ENCODE measurements at regions not wholly inside any gene's neighbourhood (a gene's known extent, or its start where the extent isn't known, plus 50 kb on each side); places are given as distances from the start of the nearest gene placed in this dataset.

- DNase-seq = no peak
- intact Hi-C loops (cut with DNase I; ENCODE audit: low total_unique reads) = no loop called here
- no peak for TF ChIP-seq CTCF (IDR thresholded peaks at IDR 0.05)
- Histone ChIP-seq H3K4me1 (peaks cover 0 to 8% (median 2%) of the 10 kb centered on the region in 4 donors), H3K27ac (no peak overlapping the region), H3K36me3 (no peaks in the 10 kb centered on the region), H3K27me3 (no peaks in the 10 kb centered on the region), H3K4me3 (no peak overlapping the region), H3K9me3 (no peaks in the 10 kb centered on the region)
These were observed 273.9 kb downstream of the NPR3 start for GRCh38 chr5:32984851-32985610.

GRCh38 chr5:32989815-32990214, 278.7 kb downstream of the NPR3 start:
- no peak for DNase-seq
- H3K27me3 ChIP-seq = no peaks in the 10 kb centered on the region
- H3K9me3 ChIP-seq = no peaks in the 10 kb centered on the region
- H3K36me3 ChIP-seq = no peaks in the 10 kb centered on the region
- H3K4me3 ChIP-seq = no peak overlapping the region
- intact Hi-C loops (cut with DNase I; ENCODE audit: low total_unique reads) = no loop called here
- no peak overlapping the region for H3K27ac ChIP-seq
- peaks cover 0 to 6% (median 2%) of the 10 kb centered on the region in 4 donors for H3K4me1 ChIP-seq
- no peak for TF ChIP-seq CTCF (IDR thresholded peaks at IDR 0.05)

- Histone ChIP-seq H3K27me3 (no peaks in the 10 kb centered on the region), H3K4me1 (no peaks in the 10 kb centered on the region), H3K36me3 (no peaks in the 10 kb centered on the region), H3K9me3 (no peaks in the 10 kb centered on the region), H3K4me3 (no peak overlapping the region), H3K27ac (no peak overlapping the region)
- intact Hi-C loops (cut with DNase I; ENCODE audit: low total_unique reads) = no loop called here
- TF ChIP-seq CTCF (IDR thresholded peaks at IDR 0.05) = no peak
- no peak for DNase-seq
These were observed 279.7 kb downstream of the NPR3 start for GRCh38 chr5:32990593-32991420.

GRCh38 chr5:32991421-32991815, 280.3 kb downstream of the NPR3 start:
- Histone ChIP-seq H3K36me3 (no peaks in the 10 kb centered on the region), H3K9me3 (no peaks in the 10 kb centered on the region), H3K27ac (no peak overlapping the region), H3K27me3 (no peaks in the 10 kb centered on the region), H3K4me1 (no peaks in the 10 kb centered on the region), H3K4me3 (no peak overlapping the region)
- no peak for DNase-seq
- intact Hi-C loops (cut with DNase I; ENCODE audit: low total_unique reads) = no loop called here
- no peak for TF ChIP-seq CTCF (IDR thresholded peaks at IDR 0.05)

GRCh38 chr5:32996336-32996735, 285.2 kb downstream of the NPR3 start:
- no peak overlapping the region for H3K27ac ChIP-seq
- no peaks in the 10 kb centered on the region for H3K27me3 ChIP-seq
- intact Hi-C loops (cut with DNase I; ENCODE audit: low total_unique reads) = no loop called here
- no peaks in the 10 kb centered on the region for H3K9me3 ChIP-seq
- no peaks in the 10 kb centered on the region for H3K36me3 ChIP-seq
- no peak for TF ChIP-seq CTCF (IDR thresholded peaks at IDR 0.05)
- no peak overlapping the region for H3K4me3 ChIP-seq
- no peak for DNase-seq
- no peaks in the 10 kb centered on the region for H3K4me1 ChIP-seq
